GM12872 (cell line): ENCODE measurements at regions not wholly inside any gene's neighbourhood (a gene's known extent, or its start where the extent isn't known, plus 50 kb on each side); places are given as distances from the start of the nearest gene placed in this dataset.

ENCODE experiments used
- TF ChIP-seq, protein P1 (sequence below): IDR thresholded peaks from 3 replicates; pipeline ENCODE4 v1.5.1; 2011; ENCODE audit warnings: low read depth, mild to moderate bottlenecking, low read length, moderate library complexity; ENCODE audit not compliant: insufficient read depth

DNA sequence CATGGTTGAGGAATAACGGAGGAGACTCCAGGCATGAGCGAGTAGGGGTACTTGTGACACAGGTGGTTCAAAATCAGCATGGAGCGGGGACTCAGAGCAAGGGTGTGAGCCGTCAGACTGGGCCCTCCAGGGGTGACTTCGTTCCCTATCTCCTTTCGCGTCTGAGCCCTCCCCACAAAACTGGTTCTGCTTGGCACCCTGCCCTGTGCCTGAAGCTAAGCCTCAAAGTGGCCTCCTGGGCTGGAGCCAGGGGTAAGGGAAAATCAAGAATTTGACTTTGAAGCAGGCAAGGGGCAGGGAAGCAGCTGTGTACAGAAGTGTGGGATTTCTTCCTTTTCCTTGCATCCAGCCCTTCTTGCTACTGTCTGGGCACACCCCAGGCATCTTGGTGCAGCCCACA is 331.5 kb upstream of the AJAP1 start:
- TF ChIP-seq, protein P1, sequence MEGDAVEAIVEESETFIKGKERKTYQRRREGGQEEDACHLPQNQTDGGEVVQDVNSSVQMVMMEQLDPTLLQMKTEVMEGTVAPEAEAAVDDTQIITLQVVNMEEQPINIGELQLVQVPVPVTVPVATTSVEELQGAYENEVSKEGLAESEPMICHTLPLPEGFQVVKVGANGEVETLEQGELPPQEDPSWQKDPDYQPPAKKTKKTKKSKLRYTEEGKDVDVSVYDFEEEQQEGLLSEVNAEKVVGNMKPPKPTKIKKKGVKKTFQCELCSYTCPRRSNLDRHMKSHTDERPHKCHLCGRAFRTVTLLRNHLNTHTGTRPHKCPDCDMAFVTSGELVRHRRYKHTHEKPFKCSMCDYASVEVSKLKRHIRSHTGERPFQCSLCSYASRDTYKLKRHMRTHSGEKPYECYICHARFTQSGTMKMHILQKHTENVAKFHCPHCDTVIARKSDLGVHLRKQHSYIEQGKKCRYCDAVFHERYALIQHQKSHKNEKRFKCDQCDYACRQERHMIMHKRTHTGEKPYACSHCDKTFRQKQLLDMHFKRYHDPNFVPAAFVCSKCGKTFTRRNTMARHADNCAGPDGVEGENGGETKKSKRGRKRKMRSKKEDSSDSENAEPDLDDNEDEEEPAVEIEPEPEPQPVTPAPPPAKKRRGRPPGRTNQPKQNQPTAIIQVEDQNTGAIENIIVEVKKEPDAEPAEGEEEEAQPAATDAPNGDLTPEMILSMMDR = no peak

DNA sequence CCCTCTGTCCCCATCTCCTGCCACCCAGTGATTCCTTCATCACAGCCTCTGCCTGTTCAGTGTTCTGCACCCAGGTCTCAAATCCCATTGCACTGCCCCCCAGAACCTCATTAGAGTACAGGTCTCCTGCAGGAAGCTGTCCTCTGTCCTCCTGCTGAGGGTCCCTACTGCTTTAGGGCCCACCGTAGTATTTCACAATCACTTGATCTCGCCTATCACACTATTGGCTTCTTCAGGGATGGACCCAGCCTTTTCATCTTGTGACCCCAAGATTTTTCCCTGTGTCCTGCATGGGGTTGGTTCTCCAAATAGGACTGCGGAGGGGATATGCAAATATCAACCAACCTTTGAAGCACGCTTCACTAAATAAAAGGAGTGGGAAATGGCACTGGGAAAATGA is 331.1 kb upstream of the AJAP1 start:
- TF ChIP-seq, protein P1 = no peak

DNA sequence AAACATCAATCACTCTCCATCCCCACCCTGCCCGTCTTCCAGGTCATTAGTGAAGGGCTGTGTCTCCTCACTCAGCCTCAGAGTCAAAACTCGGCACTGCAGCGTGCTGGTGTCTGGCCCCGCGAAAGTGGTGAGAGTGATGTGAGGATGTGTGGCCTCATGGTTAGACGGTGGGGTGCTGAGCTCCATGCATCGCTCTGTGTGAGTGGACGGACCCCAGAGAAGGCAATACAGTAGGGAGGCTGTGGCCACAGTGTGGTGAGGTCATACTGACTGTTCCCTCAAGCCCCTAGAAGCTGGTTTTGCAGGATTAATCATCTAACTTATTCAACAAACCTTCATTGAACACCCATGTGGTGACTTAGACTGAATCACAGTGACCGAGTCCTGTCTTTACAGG is 329.9 kb upstream of the AJAP1 start:
- TF ChIP-seq, protein P1 = no peak

DNA sequence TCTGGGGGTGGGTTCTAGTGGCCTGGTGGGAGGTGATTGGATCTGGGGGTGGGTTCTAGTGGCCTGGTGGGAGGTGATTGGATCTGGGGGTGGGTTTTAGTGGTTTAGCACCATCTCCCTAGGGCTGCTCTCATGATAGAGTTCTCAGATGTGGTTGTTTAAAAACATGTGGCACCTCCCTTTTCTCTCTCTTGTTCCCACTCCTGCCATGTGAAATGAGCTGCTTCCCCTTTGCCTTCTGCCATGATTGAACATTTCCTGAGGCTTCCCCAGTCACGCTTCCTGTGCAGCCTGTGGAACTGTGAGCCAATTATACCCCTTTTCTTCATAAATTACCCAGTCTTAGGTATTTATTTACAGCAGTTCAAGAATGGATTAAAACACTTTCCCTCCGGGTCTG is 327.3 kb upstream of the AJAP1 start:
- TF ChIP-seq, protein P1 = no peak

DNA sequence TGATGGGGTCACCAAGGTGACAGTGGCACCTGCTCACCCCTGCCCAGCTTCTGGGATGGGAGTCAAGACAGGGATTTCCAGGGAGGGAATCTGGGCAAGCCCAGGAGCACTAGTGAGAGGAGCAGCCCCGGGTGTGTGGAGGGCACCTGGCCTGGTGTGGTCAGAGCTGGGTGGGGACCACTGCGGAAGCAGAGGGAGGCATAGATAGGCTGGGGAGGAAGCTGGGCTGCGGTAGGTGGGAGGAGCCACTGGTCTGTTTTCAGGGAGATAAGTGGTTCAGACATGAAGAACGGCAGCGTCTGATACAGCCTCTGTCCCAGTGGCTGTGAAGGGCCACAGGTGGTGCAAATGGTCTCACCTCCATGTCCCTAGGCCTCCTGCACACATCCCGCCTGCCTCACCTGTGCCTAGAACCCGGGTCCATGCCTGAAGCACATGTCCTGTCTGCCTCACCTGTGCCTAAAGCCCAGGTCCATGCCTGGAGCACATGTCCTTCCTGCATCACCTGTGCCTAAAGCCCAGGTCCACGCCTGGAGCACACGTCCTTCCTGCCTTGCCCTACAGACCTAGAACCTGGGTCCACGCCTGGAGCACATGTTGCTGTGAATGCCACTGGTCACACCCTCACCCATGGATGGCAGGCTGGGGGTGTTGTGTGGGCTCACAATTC is 325.9 kb upstream of the AJAP1 start:
- TF ChIP-seq, protein P1 = no peak

DNA sequence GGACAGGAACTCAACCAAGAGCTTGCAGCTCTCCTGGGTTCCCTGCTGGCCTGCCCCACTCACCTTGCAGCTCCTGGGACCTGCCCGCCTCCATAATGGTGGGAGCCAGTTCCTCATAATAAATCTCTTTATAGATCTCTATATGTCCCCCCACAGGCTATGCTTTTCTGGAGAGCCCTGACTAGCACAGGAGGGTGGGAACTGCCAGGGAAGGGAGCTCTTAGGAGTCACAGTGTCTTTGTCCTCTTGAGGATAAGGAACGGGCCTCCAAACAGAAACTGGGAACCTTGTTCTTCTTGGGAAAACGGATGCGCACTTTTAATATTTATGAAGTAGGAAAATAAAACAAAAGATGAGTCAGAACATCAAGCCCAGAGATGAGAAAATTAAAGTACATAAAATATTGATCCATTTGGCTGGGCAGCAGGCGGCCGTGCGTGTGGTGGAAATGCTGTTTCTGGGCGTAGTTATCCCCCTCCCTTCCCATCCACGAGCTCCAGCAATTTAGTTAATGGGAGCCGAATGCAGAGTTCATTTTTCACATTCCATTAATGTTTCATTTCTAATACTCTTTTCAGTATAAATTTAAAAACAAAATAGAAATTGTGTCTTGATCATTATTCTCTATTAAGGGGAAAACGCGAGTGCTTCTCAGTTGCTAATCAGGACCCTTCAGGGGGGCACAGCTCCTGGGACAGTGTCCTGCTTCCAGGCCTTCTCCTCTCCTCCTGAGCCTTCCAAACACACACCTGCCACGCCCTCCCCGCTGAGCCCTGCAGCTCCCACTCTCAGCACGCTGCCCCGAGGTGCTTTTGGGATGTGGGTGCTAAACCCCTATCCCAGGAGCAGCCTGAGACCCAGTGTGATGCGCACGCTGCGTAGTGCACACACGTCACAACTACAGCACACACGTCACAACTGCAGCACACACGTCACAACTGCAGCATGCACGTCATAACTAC is 323.3 kb upstream of the AJAP1 start:
- TF ChIP-seq, protein P1 = no peak

DNA sequence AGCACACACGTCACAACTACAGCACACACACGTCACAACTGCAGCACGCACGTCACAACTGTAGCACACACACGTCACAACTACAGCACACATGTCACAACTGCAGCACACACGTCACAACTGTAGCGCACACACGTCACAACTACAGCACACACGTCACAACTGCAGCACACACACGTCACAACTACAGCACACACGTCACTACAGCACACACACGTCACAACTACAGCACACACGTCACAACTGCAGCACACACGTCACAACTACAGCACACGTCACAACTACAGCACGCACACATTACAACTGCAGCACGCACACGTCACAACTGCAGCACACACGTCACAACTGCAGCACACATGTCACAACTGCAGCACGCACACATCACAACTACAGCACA is 322.6 kb upstream of the AJAP1 start:
- TF ChIP-seq, protein P1 = no peak
